NB4 (cell line): ENCODE measurements at regions not wholly inside any gene's neighbourhood (a gene's known extent, or its start where the extent isn't known, plus 50 kb on each side); places are given as distances from the start of the nearest gene placed in this dataset.

Source experiments
- DNase-seq: peaks from one replicate; pipeline ENCODE4 v3.0.0; 2010; ENCODE audit warnings: low read depth
- H3K4me3 ChIP-seq: one replicate; pipeline ENCODE4 v1.5.1; 2011; ENCODE audit warnings: mild to moderate bottlenecking, low read depth, low read length, moderate library complexity
- CTCF ChIP-seq: IDR thresholded peaks from one replicate; pipeline ENCODE4 v1.5.1; 2012; ENCODE audit warnings: low read depth, low read length
- MAX ChIP-seq: IDR thresholded peaks from 2 replicates; pipeline ENCODE4 v1.6.1; 2011; ENCODE audit warnings: low read depth, low read length
- MYC ChIP-seq: IDR thresholded peaks from 2 replicates; pipeline ENCODE4 v1.6.1; 2011; ENCODE audit warnings: low read depth, low read length
- POLR2A ChIP-seq: IDR thresholded peaks from 2 replicates; pipeline ENCODE4 v1.6.1; 2011; ENCODE audit warnings: mild to moderate bottlenecking; ENCODE audit not compliant: insufficient read length; ENCODE audit errors: extremely low read depth

GRCh38 chr3:139101396-139101795 is 56.7 kb upstream of the PRR23C start:
- H3K4me3 ChIP-seq = no peak overlapping the region
- TF ChIP-seq MYC (no peak), MAX (no peak), CTCF (no peak), POLR2A (no peak)
- DNase-seq = peak; percentile 35

GRCh38 chr3:139103484-139103883 is 58.8 kb upstream of the PRR23C start:
- TF ChIP-seq CTCF (no peak), MYC (no peak), POLR2A (no peak), MAX (no peak)
- DNase-seq = no peak
- no peak overlapping the region for H3K4me3 ChIP-seq

- no peak for DNase-seq
- TF ChIP-seq MAX (no peak), CTCF (no peak), POLR2A (no peak), MYC (no peak)
- H3K4me3 ChIP-seq = no peak overlapping the region
Observed at GRCh38 chr3:139104062-139104461, 59.4 kb upstream of the PRR23C start.

GRCh38 chr3:139105154-139105702 is 60.5 kb upstream of the PRR23C start:
- TF ChIP-seq MAX (no peak), MYC (no peak), POLR2A (no peak), CTCF (no peak)
- no peak for DNase-seq
- H3K4me3 ChIP-seq = no peak overlapping the region

- TF ChIP-seq MYC (no peak), MAX (no peak), POLR2A (no peak), CTCF (no peak)
- no peak overlapping the region for H3K4me3 ChIP-seq
- no peak for DNase-seq
Observed at GRCh38 chr3:139106013-139106932, 61.6 kb upstream of the PRR23C start.
